GM12878 (cell line): ENCODE measurements at regions not wholly inside any gene's neighbourhood (a gene's known extent, or its start where the extent isn't known, plus 50 kb on each side); places are given as distances from the start of the nearest gene placed in this dataset.
A peak's percentile ranks its signal among the peaks of the same experiment; 100 is the strongest.

ENCODE experiments used
- ATAC-seq: fragments of 200-7000 bp; cut with Tn5 transposase; 3 replicates; pipeline ENCODE4 v1.9.1; 2020; ENCODE audit warnings: mild to moderate bottlenecking, moderate library complexity
- BruUV-seq: library from RNA; stranded (reverse); fragments of 400-500 nt; replicated peaks from 2 replicates; lab custom pipeline; 2021; lab: Mats Ljungman, UMichigan
- CTCF ChIA-PET: fragments of 300-600 bp; sonication (Branson Sonifier 250); formaldehyde crosslinking; extraction: SDS; loops from one replicate; lab custom pipeline; 2021; ENCODE audit warnings: inconsistent platforms; lab: Yijun Ruan, JAX
- POLR2A ChIA-PET: fragments of 350-600 bp; formaldehyde crosslinking; extraction: SDS; loops from one replicate; lab custom pipeline; 2021; ENCODE audit warnings: inconsistent platforms; lab: Charles Lee
- RAD21 ChIA-PET: fragments of 300-600 bp; sonication (Branson Sonifier 250); formaldehyde crosslinking; loops from one replicate; lab custom pipeline; 2023; ENCODE audit warnings: antibody characterized with exemption; ENCODE audit not compliant: unreplicated experiment; lab: Charles Lee
- SMC1A ChIA-PET: fragments of 300-600 bp; sonication (Branson Sonifier 250); formaldehyde crosslinking; loops from one replicate; lab custom pipeline; 2023; ENCODE audit not compliant: unreplicated experiment, uncharacterized antibody; lab: Charles Lee
- DNase-seq: peaks from one replicate; pipeline ENCODE4 v3.0.0-alpha.2; 2011; ENCODE audit warnings: low read depth, low spot score
- FAIRE-seq: peaks from 3 replicates; lab custom pipeline; 2011; peaks lifted over from hg19 to GRCh38; lab: Jason Lieb, UNC
- H2AFZ ChIP-seq: 2 replicates; pipeline ENCODE4 v1.6.0; 2011; ENCODE audit warnings: low read depth, low read length, control low read depth; ENCODE audit not compliant: control insufficient read depth
- H3K27ac ChIP-seq: 2 replicates; pipeline ENCODE4 v1.5.1; 2011; ENCODE audit warnings: control low read depth; ENCODE audit not compliant: control insufficient read depth, insufficient read depth
- H3K27me3 ChIP-seq, 2 experiments: replicated peaks in 1 of 2; 2 replicates each; pipeline versions ENCODE4 v1.6.0 to v1.6.1; 2011; ENCODE audit warnings: low read length in 1 of 2; ENCODE audit not compliant: control insufficient read depth in 2 of 2, insufficient read depth in 2 of 2
- H3K36me3 ChIP-seq, 2 experiments: 2 replicates each; pipeline ENCODE4 v1.5.1; 2011; ENCODE audit warnings: low read length in 1 of 2; ENCODE audit not compliant: control insufficient read depth in 2 of 2, insufficient read depth in 2 of 2
- H3K4me1 ChIP-seq: 2 replicates; pipeline ENCODE4 v1.6.1; 2011; ENCODE audit warnings: mild to moderate bottlenecking, low read length, moderate library complexity, mixed read lengths; ENCODE audit not compliant: control insufficient read depth, insufficient read depth
- H3K4me2 ChIP-seq: 2 replicates; pipeline ENCODE4 v1.6.0; 2011; ENCODE audit warnings: control low read depth; ENCODE audit not compliant: control insufficient read depth, insufficient read depth
- H3K4me3 ChIP-seq: fragments of 200-600 bp; sonication (generic); 2 replicates; pipeline ENCODE4 v1.5.1; 2016
- H3K79me2 ChIP-seq: 2 replicates; pipeline ENCODE4 v1.6.0; 2011; ENCODE audit warnings: low read length; ENCODE audit not compliant: control insufficient read depth, insufficient read depth
- H3K9ac ChIP-seq: 2 replicates; pipeline ENCODE4 v1.8.0; 2011; ENCODE audit warnings: low read length, control low read depth, mixed read lengths; ENCODE audit not compliant: control insufficient read depth, insufficient read depth
- H3K9me3 ChIP-seq: replicated peaks from 3 replicates; pipeline ENCODE4 v1.5.1; 2011; ENCODE audit warnings: mild to moderate bottlenecking, low read length; ENCODE audit not compliant: control insufficient read depth, insufficient read depth
- H4K20me1 ChIP-seq: 2 replicates; pipeline ENCODE4 v1.6.0; 2011; ENCODE audit not compliant: control insufficient read depth, insufficient read depth
- ASH2L ChIP-seq: fragments of 300-600, 200-600 bp; sonication (generic); IDR thresholded peaks from 2 replicates; pipeline ENCODE4 v1.6.1; 2017; ENCODE audit warnings: low read depth, mild to moderate bottlenecking, borderline replicate concordance
- BCLAF1 ChIP-seq: fragments of 450-650 bp; IDR thresholded peaks from 2 replicates; pipeline ENCODE4 v1.6.1; 2017; ENCODE audit warnings: antibody characterized with exemption, mild to moderate bottlenecking, moderate library complexity
- CBX5 ChIP-seq: sonication (generic); IDR thresholded peaks from 2 replicates; pipeline ENCODE4 v1.6.1; 2016; ENCODE audit warnings: low read depth, moderate library complexity, mild to moderate bottlenecking, inconsistent platforms
- CEBPB ChIP-seq, 2 experiments: fragments of 150-350 bp in 1 of 2; IDR thresholded peaks; 2 replicates each; pipeline ENCODE4 v1.6.1; 2012 to 2014; ENCODE audit warnings: low read depth in 2 of 2, low read length in 2 of 2, borderline replicate concordance in 1 of 2, inconsistent platforms in 1 of 2
- FOXM1 ChIP-seq: IDR thresholded peaks from 2 replicates; pipeline ENCODE4 v1.6.1; 2012; ENCODE audit warnings: low read depth, mild to moderate bottlenecking, inconsistent platforms, low read length, moderate library complexity
- IRF5 ChIP-seq: fragments of 450-650 bp; IDR thresholded peaks from 2 replicates; pipeline ENCODE4 v1.6.1; 2017; ENCODE audit warnings: borderline replicate concordance
- JUND ChIP-seq: IDR thresholded peaks from 2 replicates; pipeline ENCODE4 v1.6.1; 2012; ENCODE audit warnings: low read depth, mild to moderate bottlenecking, low read length, improper control_type of control experiment, moderate library complexity
- MXI1 ChIP-seq: fragments of 150-350 bp; IDR thresholded peaks from 2 replicates; pipeline ENCODE4 v1.6.1; 2011; ENCODE audit warnings: low read depth, mild to moderate bottlenecking, inconsistent platforms, low read length, improper control_type of control experiment
- NKRF ChIP-seq: fragments of 450-650 bp; conservative IDR thresholded peaks from 2 replicates; pipeline ENCODE4 v1.6.1; 2017; ENCODE audit warnings: mild to moderate bottlenecking, moderate library complexity
- PBX3 ChIP-seq: IDR thresholded peaks from 2 replicates; pipeline ENCODE4 v1.6.1; 2011; ENCODE audit warnings: mild to moderate bottlenecking, low read depth, low read length, moderate library complexity; ENCODE audit not compliant: insufficient replicate concordance
- PKNOX1 ChIP-seq: fragments of 450-650 bp; IDR thresholded peaks from 2 replicates; pipeline ENCODE4 v1.6.1; 2016; ENCODE audit warnings: mild to moderate bottlenecking
- RCOR1 ChIP-seq: conservative IDR thresholded peaks from 2 replicates; pipeline ENCODE4 v1.6.1; 2012; ENCODE audit warnings: low read depth, low read length, improper control_type of control experiment
- SMC3 ChIP-seq: IDR thresholded peaks from 2 replicates; pipeline ENCODE4 v1.6.1; 2011; ENCODE audit warnings: low read length, improper control_type of control experiment, borderline replicate concordance
- SP1 ChIP-seq: IDR thresholded peaks from one replicate; pipeline ENCODE4 v1.6.1; 2011; ENCODE audit warnings: low read depth, low read length
- WGBS: methylation state at CpG from one replicate; pipeline ENCODE4 v1.1.6; 2016; ENCODE audit warnings: low lambda C conversion rate; ENCODE audit not compliant: insufficient replicate concordance, insufficient coverage; ENCODE audit errors: missing lambda C conversion rate; 5-methylcytosine and 5-hydroxymethylcytosine counted together
- in situ Hi-C: fragments of 300-500 bp; cut with MboI; formaldehyde crosslinking; loops from 9 replicates; pipeline ENCODE4 v1.14.3; 2018; ENCODE audit warnings: mixed read lengths
- intact Hi-C: fragments of 100-400 bp; cut with micrococcal nuclease; formaldehyde crosslinking; loops from one replicate; pipeline ENCODE4 v1.14.2; 2022; ENCODE audit not compliant: unreplicated experiment

GRCh38 chr9:7534211-7534935, 265.2 kb downstream of the DMAC1 start:
- no peaks in the 10 kb centered on the region for H3K9me3 ChIP-seq
- H3K79me2 ChIP-seq = no peaks in the 10 kb centered on the region
- ATAC-seq (peak; percentile 26; the same call in 2 of the 3 replicates), FAIRE-seq (no peak), DNase-seq (no peak)
- no peaks in the 10 kb centered on the region for H4K20me1 ChIP-seq
- BruUV-seq = no TSS peak
- POLR2A ChIA-PET = no interaction called here
- H3K27ac ChIP-seq = no peak overlapping the region
- no peaks in the 10 kb centered on the region for H3K27me3 ChIP-seq
- H3K9ac ChIP-seq = no peak overlapping the region
- CTCF ChIA-PET = interaction anchor here (0.6 to 2.2 kb wide), 10 partner anchors 11 to 707 kb away, joined by 3 to 17 read pairs (median 3); no protein-coding TSS in a partner anchor
- no peak overlapping the region for H3K4me3 ChIP-seq
- WGBS = 38% methylated on average over 5 of the region's 5 CpGs
- no peaks in the 10 kb centered on the region for H3K36me3 ChIP-seq
- no peak overlapping the region for H3K4me2 ChIP-seq
- no peaks in the 10 kb centered on the region for H3K4me1 ChIP-seq
- SMC1A ChIA-PET = interaction anchor here (0.7 to 2.4 kb wide), 8 partner anchors 12 to 707 kb away, joined by 3 to 13 read pairs (median 4); no protein-coding TSS in a partner anchor
- H2AFZ ChIP-seq = no peak overlapping the region
- in situ Hi-C loops = loop anchor here (25.0 kb wide), 1 partner anchor 622 kb away; no protein-coding TSS in a partner anchor
- RAD21 ChIA-PET = interaction anchor here (0.8 to 2.3 kb wide), 6 partner anchors 133 to 707 kb away, joined by 3 to 8 read pairs (median 4); no protein-coding TSS in a partner anchor
- intact Hi-C loops = no loop called here
- TF ChIP-seq IRF5 (no peak), MXI1 (no peak), BCLAF1 (no peak), NKRF (no peak), PKNOX1 (no peak), JUND (no peak), RCOR1 (no peak), SP1 (no peak), CBX5 (no peak), FOXM1 (no peak), CEBPB (IDR thresholded peaks at IDR 0.05; ENCODE audit: borderline replicate concordance in 1 of 2, low read depth in 2 of 2, low read length in 2 of 2) (no peak), ASH2L (no peak), PBX3 (no peak), SMC3 (no peak)
